Neuronal stem cell (in vitro differentiated cells): ENCODE measurements at regions not wholly inside any gene's neighbourhood (a gene's known extent, or its start where the extent isn't known, plus 50 kb on each side); places are given as distances from the start of the nearest gene placed in this dataset.

Experiments
- DNase-seq: peaks from one replicate; pipeline ENCODE4 v3.0.0-alpha.2; 2013; ENCODE audit warnings: low spot score
- H2AFZ ChIP-seq: one replicate; pipeline ENCODE4 v1.6.1; 2013; ENCODE audit warnings: mild to moderate bottlenecking, low read length, inconsistent platforms
- H2AK5ac ChIP-seq: 2 replicates; pipeline ENCODE4 v1.6.1; 2013; ENCODE audit warnings: low read depth, mild to moderate bottlenecking, inconsistent platforms, low read length, moderate library complexity, mixed read lengths
- H2BK120ac ChIP-seq: 2 replicates; pipeline ENCODE4 v1.6.1; 2013; ENCODE audit warnings: low read depth, mild to moderate bottlenecking, inconsistent platforms, low read length, moderate library complexity, mixed read lengths
- H2BK12ac ChIP-seq: one replicate; pipeline ENCODE4 v1.6.1; 2013; ENCODE audit warnings: low read length, inconsistent platforms
- H2BK15ac ChIP-seq: 2 replicates; pipeline ENCODE4 v1.6.1; 2013; ENCODE audit warnings: mild to moderate bottlenecking, low read length, inconsistent platforms, mixed read lengths
- H2BK5ac ChIP-seq: one replicate; pipeline ENCODE4 v1.6.1; 2013; ENCODE audit warnings: inconsistent platforms, mild to moderate bottlenecking, low read length, moderate library complexity
- H3K14ac ChIP-seq: one replicate; pipeline ENCODE4 v1.6.1; 2013; ENCODE audit warnings: low read length, inconsistent platforms
- H3K18ac ChIP-seq: 2 replicates; pipeline ENCODE4 v1.6.1; 2013; ENCODE audit warnings: low read length, inconsistent platforms
- H3K23ac ChIP-seq: 2 replicates; pipeline ENCODE4 v1.6.1; 2013; ENCODE audit warnings: low read depth, mild to moderate bottlenecking, mixed read lengths, low read length, inconsistent platforms; ENCODE audit not compliant: poor library complexity
- H3K27ac ChIP-seq: replicated peaks from 3 replicates; pipeline ENCODE4 v1.5.1; 2013; ENCODE audit warnings: low read length, inconsistent platforms
- H3K27me3 ChIP-seq, 3 experiments: 2 replicates each; pipeline ENCODE4 v1.6.1; 2013; ENCODE audit warnings: low read length in 3 of 3, mild to moderate bottlenecking in 2 of 3, inconsistent platforms in 1 of 3, low read depth in 1 of 3, mixed read lengths in 1 of 3, moderate library complexity in 1 of 3; ENCODE audit not compliant: control insufficient read depth in 3 of 3, insufficient read depth in 3 of 3
- H3K36me3 ChIP-seq, 2 donors: replicated peaks in 1 of 2; 2 replicates each; pipeline ENCODE4 v1.6.1; 2013; ENCODE audit warnings: low read length in 2 of 2; ENCODE audit not compliant: control insufficient read depth in 2 of 2, insufficient read depth in 2 of 2
- H3K4ac ChIP-seq: 2 replicates; pipeline ENCODE4 v1.6.1; 2013; ENCODE audit warnings: inconsistent platforms, mild to moderate bottlenecking, low read length, moderate library complexity
- H3K4me1 ChIP-seq, 2 donors: 1 replicate in 1 of 2; 2 replicates in 1 of 2; pipeline ENCODE4 v1.6.1; 2013; ENCODE audit warnings: low read length in 2 of 2, low read depth in 1 of 2; ENCODE audit not compliant: control insufficient read depth in 2 of 2, insufficient read depth in 1 of 2
- H3K4me2 ChIP-seq: one replicate; pipeline ENCODE4 v1.6.1; 2013; ENCODE audit warnings: mild to moderate bottlenecking, low read length, inconsistent platforms; ENCODE audit not compliant: insufficient read depth, poor library complexity, severe bottlenecking
- H3K4me3 ChIP-seq, 2 donors: 2 replicates each; pipeline ENCODE4 v1.5.1; 2013; ENCODE audit warnings: low read length in 2 of 2, mild to moderate bottlenecking in 2 of 2, inconsistent platforms in 1 of 2, moderate library complexity in 1 of 2
- H3K79me1 ChIP-seq: one replicate; pipeline ENCODE4 v1.6.1; 2013; ENCODE audit warnings: low read depth, mild to moderate bottlenecking, inconsistent platforms, low read length, moderate library complexity
- H3K9ac ChIP-seq: one replicate; pipeline ENCODE4 v1.6.1; 2013; ENCODE audit warnings: mild to moderate bottlenecking, low read depth, low read length, inconsistent platforms; ENCODE audit not compliant: poor library complexity
- H3K9me3 ChIP-seq, 2 donors: replicated peaks in 1 of 2; 2 replicates each; pipeline versions ENCODE3 to v1.6.1; 2013; ENCODE audit warnings: low read length in 2 of 2, mild to moderate bottlenecking in 2 of 2, inconsistent platforms in 1 of 2, low read depth in 1 of 2, mixed read lengths in 1 of 2, moderate library complexity in 1 of 2; ENCODE audit not compliant: control insufficient read depth in 2 of 2, insufficient read depth in 1 of 2
- H4K8ac ChIP-seq: one replicate; pipeline ENCODE4 v1.6.1; 2013; ENCODE audit warnings: low read depth, mild to moderate bottlenecking, inconsistent platforms, low read length, moderate library complexity
- H4K91ac ChIP-seq: one replicate; pipeline ENCODE4 v1.6.1; 2013; ENCODE audit warnings: low read length, low read depth, mild to moderate bottlenecking, inconsistent platforms; ENCODE audit not compliant: poor library complexity
- WGBS, 2 donors: extraction: QIAGEN DNeasy Blood & Tissue Kit; methylation state at CpG; one replicate each; pipeline ENCODE4 v1.1.7; 2013; ENCODE audit warnings: missing lambda C conversion rate in 2 of 2, mixed read lengths in 1 of 2; ENCODE audit not compliant: insufficient read length in 2 of 2, insufficient replicate concordance in 1 of 2; ENCODE audit errors: extremely low coverage in 2 of 2; 5-methylcytosine and 5-hydroxymethylcytosine counted together

- no peak for DNase-seq
- Histone ChIP-seq H4K91ac (no peak overlapping the region), H2BK120ac (no peak overlapping the region), H2AK5ac (no peak overlapping the region), H2AFZ (no peak overlapping the region), H3K4me2 (no peak overlapping the region), H3K4ac (no peak overlapping the region), H3K79me1 (no peaks in the 10 kb centered on the region), H3K18ac (no peak overlapping the region), H2BK12ac (no peak overlapping the region), H3K36me3 (no peaks in the 10 kb centered on the region), H2BK15ac (no peak overlapping the region), H3K23ac (no peak overlapping the region), H3K27me3 (no peaks in the 10 kb centered on the region), H3K14ac (no peak overlapping the region), H3K9ac (no peak overlapping the region), H4K8ac (no peak overlapping the region), H3K4me1 (peaks cover 0 to 7% of the 10 kb centered on the region in 2 donors), H3K9me3 (peaks cover 0 to 6% of the 10 kb centered on the region in 2 donors), H3K4me3 (no peak overlapping the region), H2BK5ac (no peak overlapping the region), H3K27ac (no peak overlapping the region)
- WGBS, 2 donors: no CpG with 5 or more reads among the region's 2 CpGs
Measured at GRCh38 chr15:96067677-96068076, 262.8 kb upstream of the NR2F2 start.

GRCh38 chr15:96068897-96069296, 261.6 kb upstream of the NR2F2 start:
- Histone ChIP-seq H2BK5ac (no peak overlapping the region), H3K9me3 (peaks cover 0 to 6% of the 10 kb centered on the region in 2 donors), H3K27me3 (no peaks in the 10 kb centered on the region), H3K4me1 (peaks cover 0 to 7% of the 10 kb centered on the region in 2 donors), H2BK12ac (no peak overlapping the region), H2BK15ac (no peak overlapping the region), H3K18ac (peak overlapping the region; percentile 59), H4K8ac (no peak overlapping the region), H3K14ac (no peak overlapping the region), H2AK5ac (peak overlapping the region; percentile 65), H3K79me1 (no peaks in the 10 kb centered on the region), H3K4me3 (no peak overlapping the region), H3K23ac (no peak overlapping the region), H2AFZ (no peak overlapping the region), H3K36me3 (no peaks in the 10 kb centered on the region), H3K4ac (no peak overlapping the region), H4K91ac (no peak overlapping the region), H3K4me2 (no peak overlapping the region), H3K27ac (no peak overlapping the region), H3K9ac (no peak overlapping the region), H2BK120ac (no peak overlapping the region)
- WGBS, 2 donors: no CpG with 5 or more reads among the region's 3 CpGs
- no peak for DNase-seq

DNA sequence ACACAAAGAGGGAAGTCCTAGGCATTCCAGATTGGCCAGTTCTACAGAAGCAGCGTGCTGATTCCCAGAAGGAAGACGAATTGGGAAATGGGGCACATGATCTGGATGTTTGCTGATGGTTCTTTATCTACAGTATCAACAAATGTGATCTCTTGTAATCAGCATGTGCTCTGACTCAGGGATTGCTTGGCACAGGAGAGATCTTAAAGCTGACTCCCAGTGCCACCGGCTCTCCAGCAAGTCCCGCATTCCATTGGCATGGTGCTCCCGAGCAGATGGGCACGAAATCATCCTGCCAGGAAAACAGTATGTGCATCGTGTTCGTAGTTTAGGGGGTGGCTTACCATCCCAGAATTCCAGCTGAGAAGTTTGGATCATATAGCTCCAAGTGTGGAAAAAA, 259.9 kb upstream of the NR2F2 start:
- Histone ChIP-seq H2BK120ac (no peak overlapping the region), H3K79me1 (no peaks in the 10 kb centered on the region), H3K27me3 (no peaks in the 10 kb centered on the region), H3K4ac (no peak overlapping the region), H3K4me3 (no peak overlapping the region), H3K36me3 (no peaks in the 10 kb centered on the region), H3K4me2 (no peak overlapping the region), H3K4me1 (peaks cover 0 to 7% of the 10 kb centered on the region in 2 donors), H3K27ac (no peak overlapping the region), H2AFZ (no peak overlapping the region), H4K91ac (no peak overlapping the region), H2AK5ac (no peak overlapping the region), H3K9ac (no peak overlapping the region), H3K23ac (no peak overlapping the region), H4K8ac (no peak overlapping the region), H3K18ac (no peak overlapping the region), H3K9me3 (no peaks in the 10 kb centered on the region), H2BK5ac (no peak overlapping the region), H3K14ac (no peak overlapping the region), H2BK12ac (no peak overlapping the region), H2BK15ac (no peak overlapping the region)
- DNase-seq: no peak
- no CpG with 5 or more reads among the region's 8 CpGs for WGBS, 2 donors

- Histone ChIP-seq H3K4me2 (no peak overlapping the region), H3K9ac (no peak overlapping the region), H3K4ac (no peak overlapping the region), H3K9me3 (no peaks in the 10 kb centered on the region), H2BK120ac (no peak overlapping the region), H3K23ac (no peak overlapping the region), H2BK12ac (no peak overlapping the region), H3K18ac (peak overlapping the region; percentile 49), H3K4me1 (peaks cover 0 to 3% of the 10 kb centered on the region in 2 donors), H3K79me1 (no peaks in the 10 kb centered on the region), H4K91ac (no peak overlapping the region), H3K4me3 (no peak overlapping the region), H2AK5ac (peak overlapping the region; percentile 68), H2AFZ (no peak overlapping the region), H4K8ac (no peak overlapping the region), H2BK5ac (no peak overlapping the region), H3K36me3 (no peaks in the 10 kb centered on the region), H2BK15ac (no peak overlapping the region), H3K27ac (no peak overlapping the region), H3K27me3 (no peaks in the 10 kb centered on the region), H3K14ac (no peak overlapping the region)
- no CpG with 5 or more reads among the region's 2 CpGs for WGBS, 2 donors
- DNase-seq: no peak
Measured at GRCh38 chr15:96072821-96073220, 257.7 kb upstream of the NR2F2 start.
